Loucy (cell line): ENCODE measurements at regions not wholly inside any gene's neighbourhood (a gene's known extent, or its start where the extent isn't known, plus 50 kb on each side); places are given as distances from the start of the nearest gene placed in this dataset.

Source experiments
- H2AFZ ChIP-seq: fragments of 200-600 bp; sonication (generic); 2 replicates; pipeline ENCODE4 v1.6.0; 2016; ENCODE audit warnings: antibody characterized with exemption, mild to moderate bottlenecking, low read length, moderate library complexity
- H3F3A ChIP-seq: fragments of 200-600 bp; 2 replicates; pipeline ENCODE4 v1.6.0; 2016; ENCODE audit warnings: antibody characterized with exemption, low read depth, mild to moderate bottlenecking
- H3K27me3 ChIP-seq: fragments of 200-600 bp; sonication (generic); 2 replicates; pipeline ENCODE4 v1.6.1; 2014; ENCODE audit warnings: low read length, mild to moderate bottlenecking; ENCODE audit not compliant: insufficient read depth, poor library complexity, severe bottlenecking
- H3K36me3 ChIP-seq: fragments of 200-600 bp; sonication (generic); 2 replicates; pipeline ENCODE4 v1.6.1; 2016; ENCODE audit warnings: low read length; ENCODE audit not compliant: insufficient read depth
- H3K4me1 ChIP-seq: fragments of 200-600 bp; sonication (generic); 2 replicates; pipeline ENCODE4 v1.5.1; 2014; ENCODE audit warnings: low read length, mild to moderate bottlenecking; ENCODE audit not compliant: insufficient read depth, poor library complexity, severe bottlenecking
- H3K4me2 ChIP-seq: fragments of 200-600 bp; sonication (generic); 2 replicates; pipeline ENCODE4 v1.6.0; 2014; ENCODE audit warnings: antibody characterized with exemption, low read length, low read depth, mild to moderate bottlenecking; ENCODE audit not compliant: poor library complexity, severe bottlenecking
- H3K4me3 ChIP-seq: fragments of 200-600 bp; sonication (generic); 2 replicates; pipeline ENCODE4 v1.5.1; 2014; ENCODE audit warnings: low read length, mild to moderate bottlenecking, mixed read lengths; ENCODE audit not compliant: poor library complexity, severe bottlenecking
- H3K79me2 ChIP-seq: fragments of 200-600 bp; sonication (generic); 2 replicates; pipeline ENCODE4 v1.6.1; 2014; ENCODE audit warnings: low read length; ENCODE audit not compliant: insufficient read depth
- H3K9ac ChIP-seq: fragments of 200-600 bp; sonication (generic); 2 replicates; pipeline ENCODE4 v1.6.0; 2014; ENCODE audit warnings: mild to moderate bottlenecking, low read depth, low read length, moderate library complexity; ENCODE audit not compliant: poor library complexity, severe bottlenecking
- H3K9me2 ChIP-seq: fragments of 200-600 bp; sonication (generic); replicated peaks from 2 replicates; pipeline ENCODE4 v1.6.1; 2016; ENCODE audit warnings: low read depth, low read length, mixed read lengths
- H3K9me3 ChIP-seq: fragments of 200-600 bp; sonication (generic); 2 replicates; pipeline ENCODE4 v1.6.1; 2014; ENCODE audit warnings: mild to moderate bottlenecking, antibody characterized with exemption, low read length, low read depth; ENCODE audit not compliant: insufficient read depth
- H4K20me1 ChIP-seq: fragments of 200-600 bp; sonication (generic); 2 replicates; pipeline ENCODE4 v1.6.0; 2014; ENCODE audit warnings: antibody characterized with exemption, low read length, mild to moderate bottlenecking; ENCODE audit not compliant: insufficient read depth, poor library complexity, severe bottlenecking
- EZH2phosphoT487 ChIP-seq: fragments of 200-600 bp; IDR thresholded peaks from 2 replicates; pipeline ENCODE4 v1.6.1; 2018; ENCODE audit warnings: antibody characterized with exemption, mild to moderate bottlenecking, moderate library complexity, borderline replicate concordance
- TF ChIP-seq, protein P1 (sequence below): fragments of 200-600 bp; sonication (generic); conservative IDR thresholded peaks from 2 replicates; pipeline ENCODE4 v1.5.1; 2014; ENCODE audit warnings: mild to moderate bottlenecking, antibody characterized with exemption, low read length

DNA sequence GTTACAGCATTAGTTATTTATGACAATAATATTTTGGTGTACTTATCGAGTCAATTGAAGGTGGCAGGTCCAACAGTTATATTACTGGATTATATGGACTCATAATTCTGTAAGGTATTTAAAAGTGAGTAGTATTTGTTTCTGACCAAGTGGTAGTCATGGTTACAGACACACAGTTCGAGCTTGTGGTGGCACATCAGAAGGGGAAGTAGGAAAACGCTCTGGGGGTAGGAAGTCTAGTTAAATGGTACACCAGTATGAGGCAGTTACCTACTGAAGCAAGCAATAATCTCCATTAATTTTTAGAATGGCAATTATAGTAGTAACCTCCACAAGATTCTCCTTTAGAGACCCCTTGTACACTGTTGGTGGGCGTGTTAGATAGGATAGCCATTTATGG lies 541.2 kb downstream of the ETV1 start:
- H3F3A ChIP-seq: no peaks in the 10 kb centered on the region
- no peak for TF ChIP-seq EZH2phosphoT487
- TF ChIP-seq, protein P1, sequence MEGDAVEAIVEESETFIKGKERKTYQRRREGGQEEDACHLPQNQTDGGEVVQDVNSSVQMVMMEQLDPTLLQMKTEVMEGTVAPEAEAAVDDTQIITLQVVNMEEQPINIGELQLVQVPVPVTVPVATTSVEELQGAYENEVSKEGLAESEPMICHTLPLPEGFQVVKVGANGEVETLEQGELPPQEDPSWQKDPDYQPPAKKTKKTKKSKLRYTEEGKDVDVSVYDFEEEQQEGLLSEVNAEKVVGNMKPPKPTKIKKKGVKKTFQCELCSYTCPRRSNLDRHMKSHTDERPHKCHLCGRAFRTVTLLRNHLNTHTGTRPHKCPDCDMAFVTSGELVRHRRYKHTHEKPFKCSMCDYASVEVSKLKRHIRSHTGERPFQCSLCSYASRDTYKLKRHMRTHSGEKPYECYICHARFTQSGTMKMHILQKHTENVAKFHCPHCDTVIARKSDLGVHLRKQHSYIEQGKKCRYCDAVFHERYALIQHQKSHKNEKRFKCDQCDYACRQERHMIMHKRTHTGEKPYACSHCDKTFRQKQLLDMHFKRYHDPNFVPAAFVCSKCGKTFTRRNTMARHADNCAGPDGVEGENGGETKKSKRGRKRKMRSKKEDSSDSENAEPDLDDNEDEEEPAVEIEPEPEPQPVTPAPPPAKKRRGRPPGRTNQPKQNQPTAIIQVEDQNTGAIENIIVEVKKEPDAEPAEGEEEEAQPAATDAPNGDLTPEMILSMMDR: no peak
- no peaks in the 10 kb centered on the region for H4K20me1 ChIP-seq
- H3K36me3 ChIP-seq: no peaks in the 10 kb centered on the region
- H3K79me2 ChIP-seq: no peaks in the 10 kb centered on the region
- no peak overlapping the region for H3K9ac ChIP-seq
- no peaks in the 10 kb centered on the region for H3K9me3 ChIP-seq
- no peaks in the 10 kb centered on the region for H3K9me2 ChIP-seq
- H3K4me2 ChIP-seq: no peak overlapping the region
- no peaks in the 10 kb centered on the region for H3K4me1 ChIP-seq
- H3K4me3 ChIP-seq: no peak overlapping the region
- no peak overlapping the region for H2AFZ ChIP-seq
- no peaks in the 10 kb centered on the region for H3K27me3 ChIP-seq

DNA sequence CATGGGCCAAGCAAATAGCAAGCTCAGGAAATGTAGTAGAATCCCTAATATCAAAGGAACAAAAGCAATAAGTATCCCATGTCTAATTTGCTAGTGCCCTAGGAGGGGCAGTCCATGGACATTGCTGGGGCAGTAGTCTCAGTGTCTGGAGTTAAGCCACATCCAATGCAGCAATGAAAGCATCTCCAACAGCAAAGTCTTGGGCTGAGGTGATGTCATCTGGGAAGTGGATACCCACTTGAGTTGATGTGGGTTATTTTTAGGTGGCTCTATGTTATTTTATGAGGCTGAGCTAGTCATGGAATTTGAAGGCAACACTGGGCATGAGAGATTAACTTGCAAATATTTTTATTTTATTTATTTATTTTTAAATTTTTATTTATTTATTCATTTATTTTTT lies 540.0 kb downstream of the ETV1 start:
- Histone ChIP-seq H3K9me3 (no peaks in the 10 kb centered on the region), H3K4me1 (no peaks in the 10 kb centered on the region), H3K79me2 (no peaks in the 10 kb centered on the region), H3K36me3 (no peaks in the 10 kb centered on the region), H3K9ac (no peak overlapping the region), H3F3A (no peaks in the 10 kb centered on the region), H4K20me1 (no peaks in the 10 kb centered on the region), H3K27me3 (no peaks in the 10 kb centered on the region), H3K4me2 (no peak overlapping the region), H3K9me2 (no peaks in the 10 kb centered on the region), H2AFZ (no peak overlapping the region), H3K4me3 (no peak overlapping the region)
- no peak for TF ChIP-seq EZH2phosphoT487
- TF ChIP-seq, protein P1: no peak

DNA sequence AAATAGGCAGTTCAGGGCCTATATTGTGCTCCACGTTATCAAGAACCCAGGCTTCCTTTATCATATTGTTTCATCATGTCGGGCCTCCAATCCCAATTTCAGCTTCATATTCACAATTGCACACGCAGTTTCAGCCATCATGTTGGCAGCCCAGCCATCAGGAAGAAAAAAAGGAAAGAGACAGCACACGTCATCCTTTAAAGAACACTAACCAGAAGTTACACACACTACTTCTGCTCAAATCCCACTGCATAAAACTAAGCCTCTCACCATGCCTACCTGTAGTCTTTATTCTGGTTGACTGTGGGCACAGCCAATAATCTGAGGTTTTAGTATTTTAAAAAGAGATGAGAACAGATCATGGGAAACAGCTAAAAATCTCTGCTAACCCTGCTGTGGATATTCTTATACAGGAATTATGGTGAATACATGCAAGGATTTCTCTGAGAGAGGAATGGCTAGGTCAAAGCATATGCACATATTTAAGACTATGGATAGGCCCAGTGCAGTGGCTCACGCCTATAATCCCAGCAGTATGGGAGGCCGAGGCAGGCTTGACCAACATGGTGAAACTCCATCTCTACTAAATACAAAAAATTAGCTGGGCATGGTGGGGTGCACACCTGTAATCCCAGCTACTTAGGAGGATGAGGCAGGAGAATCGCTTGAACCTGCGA lies 534.4 kb downstream of the ETV1 start:
- TF ChIP-seq, protein P1: no peak
- no peak for TF ChIP-seq EZH2phosphoT487
- Histone ChIP-seq H3K79me2 (no peaks in the 10 kb centered on the region), H3K9me3 (no peaks in the 10 kb centered on the region), H2AFZ (no peak overlapping the region), H3K9me2 (no peaks in the 10 kb centered on the region), H3K4me1 (no peaks in the 10 kb centered on the region), H3K9ac (no peak overlapping the region), H3K4me2 (no peak overlapping the region), H4K20me1 (no peaks in the 10 kb centered on the region), H3K4me3 (no peak overlapping the region), H3K27me3 (no peaks in the 10 kb centered on the region), H3F3A (no peaks in the 10 kb centered on the region), H3K36me3 (no peaks in the 10 kb centered on the region)
